ENCODE measurements at regions not wholly inside any gene's neighbourhood (a gene's known extent, or its start where the extent isn't known, plus 50 kb on each side); places are given as distances from the start of the nearest gene placed in this dataset.

DNA sequence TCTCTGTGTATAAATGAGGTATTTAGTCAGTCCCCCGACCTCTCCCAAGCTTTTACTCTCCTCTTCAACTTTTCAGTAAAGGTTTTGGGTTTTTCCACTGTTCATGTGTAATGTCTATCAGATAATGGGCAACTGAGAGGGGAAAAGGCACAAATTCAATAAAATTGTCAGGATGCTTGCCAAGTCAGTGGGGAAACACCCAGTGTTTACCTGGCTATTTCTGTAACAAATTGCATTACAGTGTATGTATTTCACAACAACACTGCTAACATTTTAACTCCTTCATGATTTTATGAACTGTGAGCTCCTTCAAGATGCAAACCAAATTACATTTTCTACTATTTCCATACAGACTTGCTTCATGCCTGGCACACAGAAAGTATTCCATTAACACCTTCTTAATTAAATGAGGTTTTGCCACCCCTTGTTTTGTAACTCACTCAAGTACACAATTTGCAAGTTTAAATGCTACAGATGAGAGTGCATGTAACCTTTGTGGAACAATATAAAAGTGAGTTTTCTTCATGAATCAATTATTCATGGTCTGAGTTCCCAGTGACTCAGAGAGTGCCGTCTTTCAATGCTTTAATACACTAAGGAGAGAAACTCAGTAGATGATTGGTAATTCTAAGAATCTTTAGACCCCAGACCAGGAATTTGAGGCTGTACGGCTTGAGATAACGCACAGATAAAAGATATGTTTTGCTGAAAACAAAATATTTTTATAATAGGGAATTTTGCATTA lies 149.8 kb upstream of the TLL1 start:
- Mint-ChIP-seq H3K27ac (no peak overlapping the region), H3K36me3 (no peaks in the 10 kb centered on the region), H3K4me1 (peaks cover 6% of the 10 kb centered on the region), H3K9me3 (no peaks in the 10 kb centered on the region), H3K4me3 (no peak overlapping the region), H3K27me3 (ENCODE audit: low read depth) (peaks cover 2% of the 10 kb centered on the region)
- TF ChIP-seq, protein P1, sequence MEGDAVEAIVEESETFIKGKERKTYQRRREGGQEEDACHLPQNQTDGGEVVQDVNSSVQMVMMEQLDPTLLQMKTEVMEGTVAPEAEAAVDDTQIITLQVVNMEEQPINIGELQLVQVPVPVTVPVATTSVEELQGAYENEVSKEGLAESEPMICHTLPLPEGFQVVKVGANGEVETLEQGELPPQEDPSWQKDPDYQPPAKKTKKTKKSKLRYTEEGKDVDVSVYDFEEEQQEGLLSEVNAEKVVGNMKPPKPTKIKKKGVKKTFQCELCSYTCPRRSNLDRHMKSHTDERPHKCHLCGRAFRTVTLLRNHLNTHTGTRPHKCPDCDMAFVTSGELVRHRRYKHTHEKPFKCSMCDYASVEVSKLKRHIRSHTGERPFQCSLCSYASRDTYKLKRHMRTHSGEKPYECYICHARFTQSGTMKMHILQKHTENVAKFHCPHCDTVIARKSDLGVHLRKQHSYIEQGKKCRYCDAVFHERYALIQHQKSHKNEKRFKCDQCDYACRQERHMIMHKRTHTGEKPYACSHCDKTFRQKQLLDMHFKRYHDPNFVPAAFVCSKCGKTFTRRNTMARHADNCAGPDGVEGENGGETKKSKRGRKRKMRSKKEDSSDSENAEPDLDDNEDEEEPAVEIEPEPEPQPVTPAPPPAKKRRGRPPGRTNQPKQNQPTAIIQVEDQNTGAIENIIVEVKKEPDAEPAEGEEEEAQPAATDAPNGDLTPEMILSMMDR (IDR thresholded peaks at IDR 0.05; ENCODE audit: unreplicated experiment), result no peak
- DNase-seq (ENCODE audit: low spot score in 2 of 2, unreplicated experiment in 2 of 2), result no peak

DNA sequence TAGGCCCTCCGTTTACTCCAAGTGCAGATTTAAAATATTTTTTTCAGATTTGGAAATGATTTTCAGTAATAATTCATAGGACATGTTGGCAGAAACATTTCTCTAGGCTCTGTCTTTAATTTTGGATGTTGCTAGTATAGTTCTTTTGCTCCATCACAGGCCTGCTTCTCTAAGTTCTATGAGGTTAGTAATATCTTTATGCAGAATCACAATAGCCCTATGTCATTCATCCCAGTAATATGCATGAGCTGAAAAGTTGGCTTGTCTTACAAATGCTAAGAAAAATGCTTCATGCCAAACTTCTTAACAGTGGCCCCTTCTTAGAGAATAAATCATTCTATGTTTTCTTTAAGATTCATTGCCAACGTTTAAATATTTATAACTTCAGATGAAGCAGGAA lies 148.3 kb upstream of the TLL1 start:
- Mint-ChIP-seq H3K9me3 (no peaks in the 10 kb centered on the region), H3K4me3 (no peak overlapping the region), H3K27me3 (ENCODE audit: low read depth) (peaks cover 2% of the 10 kb centered on the region), H3K27ac (no peak overlapping the region), H3K4me1 (peaks cover 6% of the 10 kb centered on the region), H3K36me3 (no peaks in the 10 kb centered on the region)
- TF ChIP-seq, protein P1 (IDR thresholded peaks at IDR 0.05; ENCODE audit: unreplicated experiment), result no peak
- no peak for DNase-seq (ENCODE audit: low spot score in 2 of 2, unreplicated experiment in 2 of 2)

DNA sequence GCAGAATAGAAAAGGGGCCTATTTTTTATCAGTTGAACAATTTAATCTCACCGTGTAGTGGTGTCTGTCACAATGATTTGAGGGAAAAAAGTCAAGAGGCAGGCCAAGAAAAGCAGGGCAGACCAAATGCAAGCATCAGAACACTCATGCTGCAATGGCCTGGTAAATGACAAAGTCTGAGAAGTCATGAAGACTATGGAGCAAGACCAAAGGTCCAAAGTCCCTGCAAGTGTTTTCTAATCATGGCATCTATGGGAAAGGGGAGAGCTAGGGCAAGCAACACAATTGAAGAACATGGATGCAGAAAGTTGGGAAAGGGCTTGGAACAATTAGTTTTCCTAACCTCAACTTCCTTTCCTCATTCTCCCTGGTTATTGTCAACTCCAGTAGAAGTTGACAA lies 147.7 kb upstream of the TLL1 start:
- Mint-ChIP-seq H3K27ac (no peak overlapping the region), H3K4me3 (no peak overlapping the region), H3K27me3 (ENCODE audit: low read depth) (peaks cover 2% of the 10 kb centered on the region), H3K36me3 (no peaks in the 10 kb centered on the region), H3K9me3 (no peaks in the 10 kb centered on the region), H3K4me1 (peaks cover 6% of the 10 kb centered on the region)
- DNase-seq (ENCODE audit: low spot score in 2 of 2, unreplicated experiment in 2 of 2), result no peak
- TF ChIP-seq, protein P1 (IDR thresholded peaks at IDR 0.05; ENCODE audit: unreplicated experiment), result no peak

DNA sequence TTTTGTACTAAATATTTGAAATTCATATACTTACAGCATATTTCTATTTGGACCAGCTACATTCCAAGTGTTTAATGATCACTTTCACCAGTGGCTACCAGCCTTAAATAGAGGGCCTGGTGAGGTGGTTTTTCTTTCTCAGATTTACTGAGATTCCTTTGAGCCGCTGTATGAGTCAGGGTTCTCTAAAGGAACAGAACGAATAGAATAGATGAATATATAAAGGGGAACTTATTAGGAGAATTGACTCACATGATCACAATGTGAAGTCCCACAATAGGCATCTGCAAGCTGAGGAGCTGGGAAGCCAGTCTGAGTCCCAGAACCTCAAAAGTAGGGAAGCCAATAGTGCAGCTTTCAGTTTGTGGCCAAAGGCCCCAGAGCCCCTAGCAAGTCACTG lies 146.2 kb upstream of the TLL1 start:
- no peak overlapping the region for H3K4me3 Mint-ChIP-seq
- no peak for DNase-seq (ENCODE audit: low spot score in 2 of 2, unreplicated experiment in 2 of 2)
- H3K36me3 Mint-ChIP-seq, result no peaks in the 10 kb centered on the region
- no peak overlapping the region for H3K27ac Mint-ChIP-seq
- TF ChIP-seq, protein P1 (IDR thresholded peaks at IDR 0.05; ENCODE audit: unreplicated experiment), result no peak
- H3K9me3 Mint-ChIP-seq, result no peaks in the 10 kb centered on the region
- H3K4me1 Mint-ChIP-seq, result peaks cover 6% of the 10 kb centered on the region
- peaks cover 2% of the 10 kb centered on the region for H3K27me3 Mint-ChIP-seq (ENCODE audit: low read depth)

DNA sequence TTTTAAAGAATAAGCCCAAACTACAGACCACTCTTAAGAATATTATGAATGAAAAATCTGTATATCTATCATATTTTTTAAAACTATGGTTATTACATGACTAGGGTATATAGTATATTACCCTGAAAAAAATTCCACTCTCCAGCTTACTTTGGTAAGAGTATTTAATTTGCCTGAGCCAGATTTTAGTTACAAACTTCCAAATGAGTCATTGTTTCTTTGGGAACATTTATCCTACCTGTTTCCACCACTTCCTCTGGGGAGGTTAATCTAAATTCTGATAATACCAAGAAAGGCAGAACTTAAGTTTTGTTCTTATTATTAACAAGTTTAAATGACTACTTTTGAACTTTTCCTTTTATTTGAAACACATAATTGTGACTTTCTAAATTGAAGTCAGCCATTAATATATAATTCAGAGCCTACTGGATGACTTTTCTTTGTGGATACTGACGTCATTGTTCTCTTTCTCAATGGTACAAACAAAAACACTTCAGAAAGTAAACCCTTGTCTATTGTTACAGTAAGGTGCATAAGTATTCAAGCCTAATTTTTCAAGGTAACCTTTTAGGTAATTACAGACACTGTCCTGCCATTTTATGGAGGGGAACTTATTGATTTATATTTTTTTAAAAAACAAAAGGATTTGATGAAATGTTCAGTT lies 135.6 kb upstream of the TLL1 start:
- TF ChIP-seq, protein P1 (IDR thresholded peaks at IDR 0.05; ENCODE audit: unreplicated experiment), result no peak
- Mint-ChIP-seq H3K4me3 (no peak overlapping the region), H3K27ac (no peak overlapping the region), H3K27me3 (ENCODE audit: low read depth) (peaks cover 3% of the 10 kb centered on the region), H3K4me1 (peaks cover 3% of the 10 kb centered on the region), H3K36me3 (no peaks in the 10 kb centered on the region), H3K9me3 (peaks cover 6% of the 10 kb centered on the region)
- DNase-seq (ENCODE audit: low spot score in 2 of 2, unreplicated experiment in 2 of 2), result no peak
